ENCODE measurements at regions not wholly inside any gene's neighbourhood (a gene's known extent, or its start where the extent isn't known, plus 50 kb on each side); places are given as distances from the start of the nearest gene placed in this dataset.
A peak's percentile ranks its signal among the peaks of the same experiment; 100 is the strongest.

GRCh38 chr6:12582421-12583110 is 134.0 kb upstream of the PHACTR1 start:
- DNase-seq (no peak), ATAC-seq (replicated peaks) (peak; percentile 60 to 75)
- H3K4me1 Mint-ChIP-seq: peaks cover 1 to 6% of the 10 kb centered on the region in 2 donors
- no peak overlapping the region for H3K4me3 Mint-ChIP-seq
- no peak overlapping the region for H3K27ac Mint-ChIP-seq
- H3K36me3 Mint-ChIP-seq: no peaks in the 10 kb centered on the region
- H3K27me3 Mint-ChIP-seq: peaks cover 5 to 10% of the 10 kb centered on the region in 2 donors
- H3K9me3 Mint-ChIP-seq: no peaks in the 10 kb centered on the region

- Mint-ChIP-seq H3K4me3 (no peak overlapping the region), H3K9me3 (no peaks in the 10 kb centered on the region), H3K4me1 (peaks cover 1 to 6% of the 10 kb centered on the region in 2 donors), H3K27me3 (peaks cover 5 to 10% of the 10 kb centered on the region in 2 donors), H3K27ac (no peak overlapping the region), H3K36me3 (no peaks in the 10 kb centered on the region)
- DNase-seq: no peak
- ATAC-seq (replicated peaks): no peak
Measured at GRCh38 chr6:12584631-12585405, 131.7 kb upstream of the PHACTR1 start.

GRCh38 chr6:12585497-12585958 is 131.0 kb upstream of the PHACTR1 start:
- no peak for ATAC-seq (replicated peaks)

GRCh38 chr6:12586721-12587480 is 129.7 kb upstream of the PHACTR1 start:
- ATAC-seq (replicated peaks) (no peak), DNase-seq (no peak)
- Mint-ChIP-seq H3K4me3 (no peak overlapping the region), H3K27me3 (peaks cover 5 to 10% of the 10 kb centered on the region in 2 donors), H3K9me3 (no peaks in the 10 kb centered on the region), H3K36me3 (no peaks in the 10 kb centered on the region), H3K27ac (no peak overlapping the region), H3K4me1 (peaks cover 1 to 6% of the 10 kb centered on the region in 2 donors)

More at GRCh38 chr6:12585497-12585958, 131.0 kb upstream of the PHACTR1 start:
- no peak for DNase-seq
- Mint-ChIP-seq H3K9me3 (no peaks in the 10 kb centered on the region), H3K4me1 (peaks cover 1 to 6% of the 10 kb centered on the region in 2 donors), H3K4me3 (no peak overlapping the region), H3K36me3 (no peaks in the 10 kb centered on the region), H3K27me3 (peaks cover 5 to 10% of the 10 kb centered on the region in 2 donors), H3K27ac (no peak overlapping the region)

- peaks cover 0 to 11% of the 10 kb centered on the region in 2 donors for H3K4me1 Mint-ChIP-seq
Measured at GRCh38 chr6:12590901-12591300, 125.7 kb upstream of the PHACTR1 start.

GRCh38 chr6:12592634-12593033 is 123.9 kb upstream of the PHACTR1 start:
- H3K27me3 Mint-ChIP-seq: no peaks in the 10 kb centered on the region
- H3K4me3 Mint-ChIP-seq: no peak overlapping the region
- peaks cover 0 to 11% of the 10 kb centered on the region in 2 donors for H3K4me1 Mint-ChIP-seq
- H3K27ac Mint-ChIP-seq: no peak overlapping the region
- DNase-seq (no peak), ATAC-seq (replicated peaks) (no peak)
- no peaks in the 10 kb centered on the region for H3K9me3 Mint-ChIP-seq
- no peaks in the 10 kb centered on the region for H3K36me3 Mint-ChIP-seq

More at GRCh38 chr6:12590901-12591300, 125.7 kb upstream of the PHACTR1 start:
- H3K27ac Mint-ChIP-seq: no peak overlapping the region
- DNase-seq (no peak), ATAC-seq (replicated peaks) (no peak)
- no peaks in the 10 kb centered on the region for H3K36me3 Mint-ChIP-seq
- peaks cover under 1 to 5% of the 10 kb centered on the region in 2 donors for H3K27me3 Mint-ChIP-seq
- H3K9me3 Mint-ChIP-seq: no peaks in the 10 kb centered on the region
- H3K4me3 Mint-ChIP-seq: no peak overlapping the region

- ATAC-seq (replicated peaks) (no peak), DNase-seq (no peak)
- Mint-ChIP-seq H3K27ac (no peak overlapping the region), H3K4me3 (no peak overlapping the region), H3K36me3 (no peaks in the 10 kb centered on the region), H3K27me3 (no peaks in the 10 kb centered on the region), H3K9me3 (no peaks in the 10 kb centered on the region), H3K4me1 (peaks cover 0 to 11% of the 10 kb centered on the region in 2 donors)
Measured at GRCh38 chr6:12593771-12594529, 122.6 kb upstream of the PHACTR1 start.

GRCh38 chr6:12594530-12594893 is 122.1 kb upstream of the PHACTR1 start:
- ATAC-seq (replicated peaks): no peak
- Mint-ChIP-seq H3K27me3 (no peaks in the 10 kb centered on the region), H3K36me3 (no peaks in the 10 kb centered on the region), H3K9me3 (no peaks in the 10 kb centered on the region), H3K4me1 (peaks cover 0 to 11% of the 10 kb centered on the region in 2 donors), H3K27ac (no peak overlapping the region), H3K4me3 (no peak overlapping the region)
- DNase-seq: no peak

GRCh38 chr6:12595161-12595811 is 121.3 kb upstream of the PHACTR1 start:
- Mint-ChIP-seq H3K27me3 (peaks cover 1 to 5% of the 10 kb centered on the region in 2 donors), H3K27ac (no peak overlapping the region), H3K4me3 (peak overlapping the region; percentile 42 to 44), H3K9me3 (no peaks in the 10 kb centered on the region), H3K4me1 (peaks cover 0 to 11% of the 10 kb centered on the region in 2 donors), H3K36me3 (no peaks in the 10 kb centered on the region)
- ATAC-seq (replicated peaks): peak; percentile 80 to 88
- DNase-seq: no peak

- no peaks in the 10 kb centered on the region for H3K36me3 Mint-ChIP-seq
- peaks cover 3 to 11% of the 10 kb centered on the region in 2 donors for H3K4me1 Mint-ChIP-seq
- ATAC-seq (replicated peaks) (no peak), DNase-seq (no peak)
- H3K4me3 Mint-ChIP-seq: no peak overlapping the region
- H3K27me3 Mint-ChIP-seq: peaks cover 6 to 11% of the 10 kb centered on the region in 2 donors
- H3K9me3 Mint-ChIP-seq: no peaks in the 10 kb centered on the region
- no peak overlapping the region for H3K27ac Mint-ChIP-seq
Measured at GRCh38 chr6:12596731-12597130, 119.8 kb upstream of the PHACTR1 start.

GRCh38 chr6:12598919-12599318 is 117.6 kb upstream of the PHACTR1 start:
- H3K9me3 Mint-ChIP-seq: no peaks in the 10 kb centered on the region
- H3K4me3 Mint-ChIP-seq: no peak overlapping the region
- peaks cover 6 to 11% of the 10 kb centered on the region in 2 donors for H3K27me3 Mint-ChIP-seq
- H3K27ac Mint-ChIP-seq: no peak overlapping the region
- H3K36me3 Mint-ChIP-seq: no peaks in the 10 kb centered on the region
- peaks cover 8 to 16% of the 10 kb centered on the region in 2 donors for H3K4me1 Mint-ChIP-seq
- ATAC-seq (replicated peaks): no peak
- no peak for DNase-seq

- no peak for DNase-seq
- ATAC-seq (replicated peaks): peak in 1 of 2 donors; percentile 30
- peaks cover 6 to 11% of the 10 kb centered on the region in 2 donors for H3K27me3 Mint-ChIP-seq
Measured at GRCh38 chr6:12601881-12602280, 114.7 kb upstream of the PHACTR1 start.

GRCh38 chr6:12602342-12602741 is 114.2 kb upstream of the PHACTR1 start:
- Mint-ChIP-seq H3K27me3 (peaks cover 6 to 11% of the 10 kb centered on the region in 2 donors), H3K27ac (no peak overlapping the region), H3K4me3 (no peak overlapping the region), H3K36me3 (no peaks in the 10 kb centered on the region), H3K4me1 (peaks cover 9 to 15% of the 10 kb centered on the region in 2 donors), H3K9me3 (no peaks in the 10 kb centered on the region)
- ATAC-seq (replicated peaks): no peak
- no peak for DNase-seq

More at GRCh38 chr6:12601881-12602280, 114.7 kb upstream of the PHACTR1 start:
- peaks cover 9 to 15% of the 10 kb centered on the region in 2 donors for H3K4me1 Mint-ChIP-seq
- no peaks in the 10 kb centered on the region for H3K9me3 Mint-ChIP-seq
- H3K36me3 Mint-ChIP-seq: no peaks in the 10 kb centered on the region
- H3K27ac Mint-ChIP-seq: no peak overlapping the region
- no peak overlapping the region for H3K4me3 Mint-ChIP-seq

Measured in stimulated activated naive B cell treated with anti-CD40 and anti-IgM and Interleukin-4, amounts not matched to agents 10 μg/mL and 1 μg/mL and 100 μg/mL, for 72 hours (primary cell).